ENCODE measurements at regions not wholly inside any gene's neighbourhood (a gene's known extent, or its start where the extent isn't known, plus 50 kb on each side); places are given as distances from the start of the nearest gene placed in this dataset.

DNA sequence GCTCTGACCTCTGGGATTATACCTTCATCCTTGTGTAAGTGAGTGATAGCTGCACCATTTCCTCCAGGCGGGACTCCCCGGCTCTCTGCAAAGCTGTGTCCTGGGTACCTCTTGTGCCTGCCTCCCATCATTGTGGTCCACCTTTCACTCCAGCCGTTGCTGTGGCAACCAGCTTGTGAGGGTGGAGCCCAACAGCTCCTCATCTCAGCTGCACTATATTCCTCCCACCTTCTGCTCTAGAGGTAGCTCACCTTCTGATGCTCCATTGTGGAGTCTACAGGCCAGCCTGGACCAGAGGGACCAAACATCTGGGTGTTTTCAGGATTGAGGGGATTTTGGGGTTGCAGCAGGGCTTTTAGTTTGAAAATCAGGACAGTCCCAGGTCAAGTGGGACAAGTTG lies 708.2 kb downstream of the UQCRFS1 start:
- H3K9me3 ChIP-seq = no peaks in the 10 kb centered on the region
- WGBS, 3 donors = 84 to 92% (median 92%) methylated on average over 3 of the region's 3 CpGs
- TF ChIP-seq POLR2A (IDR thresholded peaks at IDR 0.05) = no peak
- no peak for TF ChIP-seq EP300 (IDR thresholded peaks at IDR 0.05)
- TF ChIP-seq, protein P1, sequence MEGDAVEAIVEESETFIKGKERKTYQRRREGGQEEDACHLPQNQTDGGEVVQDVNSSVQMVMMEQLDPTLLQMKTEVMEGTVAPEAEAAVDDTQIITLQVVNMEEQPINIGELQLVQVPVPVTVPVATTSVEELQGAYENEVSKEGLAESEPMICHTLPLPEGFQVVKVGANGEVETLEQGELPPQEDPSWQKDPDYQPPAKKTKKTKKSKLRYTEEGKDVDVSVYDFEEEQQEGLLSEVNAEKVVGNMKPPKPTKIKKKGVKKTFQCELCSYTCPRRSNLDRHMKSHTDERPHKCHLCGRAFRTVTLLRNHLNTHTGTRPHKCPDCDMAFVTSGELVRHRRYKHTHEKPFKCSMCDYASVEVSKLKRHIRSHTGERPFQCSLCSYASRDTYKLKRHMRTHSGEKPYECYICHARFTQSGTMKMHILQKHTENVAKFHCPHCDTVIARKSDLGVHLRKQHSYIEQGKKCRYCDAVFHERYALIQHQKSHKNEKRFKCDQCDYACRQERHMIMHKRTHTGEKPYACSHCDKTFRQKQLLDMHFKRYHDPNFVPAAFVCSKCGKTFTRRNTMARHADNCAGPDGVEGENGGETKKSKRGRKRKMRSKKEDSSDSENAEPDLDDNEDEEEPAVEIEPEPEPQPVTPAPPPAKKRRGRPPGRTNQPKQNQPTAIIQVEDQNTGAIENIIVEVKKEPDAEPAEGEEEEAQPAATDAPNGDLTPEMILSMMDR (IDR thresholded peaks at IDR 0.05) = no peak
- H3K27ac ChIP-seq = no peak overlapping the region
- H3K4me1 ChIP-seq (ENCODE audit: insufficient read depth) = no peaks in the 10 kb centered on the region
- H3K4me3 ChIP-seq = no peak overlapping the region
- no peaks in the 10 kb centered on the region for H3K36me3 ChIP-seq
- intact Hi-C loops (cut with DNase I) = no loop called here
- DNase-seq = no peak
- no peaks in the 10 kb centered on the region for H3K27me3 ChIP-seq

DNA sequence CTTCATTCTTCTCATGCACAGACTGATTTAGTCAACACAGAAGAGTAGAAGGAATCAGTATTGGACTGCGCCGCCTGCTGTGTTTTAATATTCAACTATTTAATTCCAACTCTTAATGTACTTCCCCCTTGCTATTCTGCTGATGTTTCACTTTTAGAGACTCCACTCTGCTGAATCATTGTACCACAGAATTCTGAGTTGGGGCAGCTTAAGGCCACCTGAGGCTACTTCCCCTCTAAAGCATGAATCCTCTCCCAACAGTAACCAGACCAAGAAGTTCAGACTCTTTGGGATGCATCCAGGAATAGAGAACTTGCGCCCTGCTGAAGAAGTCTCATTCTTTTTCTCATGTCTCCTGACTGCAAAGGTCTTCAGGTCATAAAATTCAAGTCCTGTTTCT lies 708.8 kb downstream of the UQCRFS1 start:
- intact Hi-C loops (cut with DNase I) = no loop called here
- no peaks in the 10 kb centered on the region for H3K9me3 ChIP-seq
- H3K27ac ChIP-seq = no peak overlapping the region
- 80 to 85% (median 80%) methylated on average over 3 of the region's 3 CpGs for WGBS, 3 donors
- H3K4me3 ChIP-seq = no peak overlapping the region
- no peaks in the 10 kb centered on the region for H3K36me3 ChIP-seq
- no peak for DNase-seq
- H3K27me3 ChIP-seq = no peaks in the 10 kb centered on the region
- H3K4me1 ChIP-seq (ENCODE audit: insufficient read depth) = no peaks in the 10 kb centered on the region
- TF ChIP-seq POLR2A (IDR thresholded peaks at IDR 0.05) = no peak
- TF ChIP-seq EP300 (IDR thresholded peaks at IDR 0.05) = no peak
- TF ChIP-seq, protein P1 (IDR thresholded peaks at IDR 0.05) = no peak

DNA sequence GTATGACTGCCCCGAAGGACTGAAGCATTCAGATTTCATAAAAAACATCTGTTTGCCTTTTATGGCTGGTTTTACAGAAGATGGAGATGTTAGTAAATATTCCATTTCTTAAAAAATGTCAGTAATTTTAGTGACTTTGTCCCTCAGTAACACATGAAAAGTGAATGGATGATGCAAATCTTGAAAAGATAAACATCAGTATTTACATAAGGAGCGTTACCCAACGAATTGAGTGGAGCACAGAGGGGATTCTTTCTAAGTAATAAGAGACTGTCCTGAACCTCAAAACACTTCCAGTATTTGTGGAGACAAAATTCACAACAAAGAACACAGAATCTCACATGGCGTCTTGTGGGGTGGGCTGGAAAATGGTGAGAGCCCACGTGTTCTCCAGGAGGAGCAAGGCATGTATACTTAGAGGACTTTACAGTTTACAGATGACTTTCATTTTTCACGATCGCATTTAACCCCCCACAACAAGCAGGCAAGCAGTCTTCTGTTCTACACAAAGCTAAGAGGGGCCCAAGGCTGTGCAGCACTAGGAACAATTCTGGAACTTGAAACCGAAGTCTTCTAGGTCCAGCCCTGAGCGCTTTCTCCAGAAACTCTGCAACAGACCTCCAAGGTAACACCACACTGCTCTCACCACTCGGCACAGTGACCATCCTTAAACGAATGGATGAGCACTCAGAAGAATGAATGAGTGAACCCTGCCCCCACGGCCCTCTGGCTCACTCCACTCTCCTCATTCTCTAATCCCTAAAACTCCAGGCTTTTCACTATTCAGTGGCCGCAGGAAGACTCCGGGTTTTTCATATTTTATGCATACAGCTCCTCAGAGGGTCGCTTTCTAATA lies 709.8 kb downstream of the UQCRFS1 start:
- no peak overlapping the region for H3K27ac ChIP-seq
- 56 to 62% (median 57%) methylated on average over 15 of the region's 15 CpGs for WGBS, 3 donors
- DNase-seq = no peak
- no peaks in the 10 kb centered on the region for H3K27me3 ChIP-seq
- no peaks in the 10 kb centered on the region for H3K9me3 ChIP-seq
- no peaks in the 10 kb centered on the region for H3K36me3 ChIP-seq
- H3K4me3 ChIP-seq = no peak overlapping the region
- TF ChIP-seq, protein P1 (IDR thresholded peaks at IDR 0.05) = no peak
- no peak for TF ChIP-seq POLR2A (IDR thresholded peaks at IDR 0.05)
- TF ChIP-seq EP300 (IDR thresholded peaks at IDR 0.05) = no peak
- intact Hi-C loops (cut with DNase I) = no loop called here
- no peaks in the 10 kb centered on the region for H3K4me1 ChIP-seq (ENCODE audit: insufficient read depth)

DNA sequence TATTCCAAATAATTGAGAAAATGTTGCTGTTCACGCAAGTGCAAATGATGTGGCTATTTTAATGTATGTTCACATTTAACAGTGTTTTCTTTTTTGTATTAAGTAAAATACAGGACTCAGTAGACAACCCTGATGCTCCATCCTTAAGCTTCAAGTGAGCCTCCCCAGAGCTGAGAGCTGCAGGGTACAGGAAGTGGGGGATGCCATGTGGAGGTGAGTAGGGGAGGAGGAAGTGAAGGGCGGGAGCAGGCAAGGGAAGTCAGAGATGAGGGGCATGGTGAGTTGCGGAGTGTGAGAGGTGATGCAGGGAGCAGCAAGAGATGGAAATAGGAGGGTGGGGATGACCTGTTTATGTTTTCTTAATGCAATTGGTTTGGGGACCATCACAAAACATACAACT lies 711.0 kb downstream of the UQCRFS1 start:
- no peak for TF ChIP-seq POLR2A (IDR thresholded peaks at IDR 0.05)
- TF ChIP-seq, protein P1 (IDR thresholded peaks at IDR 0.05) = no peak
- Histone ChIP-seq H3K27ac (no peak overlapping the region), H3K4me1 (ENCODE audit: insufficient read depth) (no peaks in the 10 kb centered on the region), H3K9me3 (no peaks in the 10 kb centered on the region), H3K4me3 (no peak overlapping the region), H3K36me3 (no peaks in the 10 kb centered on the region), H3K27me3 (no peaks in the 10 kb centered on the region)
- no peak for DNase-seq
- 54 to 76% (median 62%) methylated on average over 3 of the region's 3 CpGs for WGBS, 3 donors
- intact Hi-C loops (cut with DNase I) = no loop called here
